HG02870 (cell line): ENCODE measurements at regions not wholly inside any gene's neighbourhood (a gene's known extent, or its start where the extent isn't known, plus 50 kb on each side); places are given as distances from the start of the nearest gene placed in this dataset.
"Not testable (repeated sequence)": the region's sequence is repeated elsewhere in the genome, so short reads cannot be mapped to it uniquely, and the experiment has no call there.

Source experiments
- ATAC-seq: cut with Tn5 transposase; IDR thresholded peaks from one replicate; pipeline ENCODE4 v1.9.1; 2021; ENCODE audit warnings: mild to moderate bottlenecking, moderate library complexity; ENCODE audit not compliant: unreplicated experiment

- ATAC-seq = no peak
These were observed 268.6 kb downstream of the ISL1 start for GRCh38 chr5:51651889-51652288.

- ATAC-seq = no peak
These were observed 269.7 kb downstream of the ISL1 start for GRCh38 chr5:51652980-51653379.

GRCh38 chr5:51657340-51658240 lies 274.3 kb downstream of the ISL1 start:
- ATAC-seq = no peak

GRCh38 chr5:51661646-51662265 lies 278.5 kb downstream of the ISL1 start:
- no peak for ATAC-seq

- no peak for ATAC-seq
These were observed 281.4 kb downstream of the ISL1 start for GRCh38 chr5:51664491-51665250.

- no peak for ATAC-seq
These were observed 282.0 kb downstream of the ISL1 start for GRCh38 chr5:51665251-51665593.

- ATAC-seq = no peak
These were observed 285.8 kb downstream of the ISL1 start for GRCh38 chr5:51669095-51669494.

GRCh38 chr5:51678330-51678729 lies 295.1 kb downstream of the ISL1 start:
- ATAC-seq = no peak

GRCh38 chr5:51679286-51679685 lies 296.0 kb downstream of the ISL1 start:
- ATAC-seq = no peak

GRCh38 chr5:51684794-51685355 lies 301.6 kb downstream of the ISL1 start:
- no peak for ATAC-seq

- no peak for ATAC-seq
These were observed 302.2 kb downstream of the ISL1 start for GRCh38 chr5:51685419-51685818.

- ATAC-seq = no peak
These were observed 303.4 kb downstream of the ISL1 start for GRCh38 chr5:51686622-51687021.

- no peak for ATAC-seq
These were observed 308.4 kb downstream of the ISL1 start for GRCh38 chr5:51691538-51692079.

GRCh38 chr5:51694826-51695225 lies 311.6 kb downstream of the ISL1 start:
- no peak for ATAC-seq

- ATAC-seq = no peak
These were observed 312.9 kb downstream of the ISL1 start for GRCh38 chr5:51696122-51696521.

- not testable (repeated sequence) for ATAC-seq
These were observed 318.8 kb downstream of the ISL1 start for GRCh38 chr5:51702046-51702445.

- ATAC-seq = no peak
These were observed 329.0 kb downstream of the ISL1 start for GRCh38 chr5:51712201-51712600.

- not testable (repeated sequence) for ATAC-seq
These were observed 332.2 kb downstream of the ISL1 start for GRCh38 chr5:51715445-51715844.

- no peak for ATAC-seq
These were observed 348.3 kb downstream of the ISL1 start for GRCh38 chr5:51731421-51732029.

GRCh38 chr5:51732304-51732703 lies 349.1 kb downstream of the ISL1 start:
- no peak for ATAC-seq

- no peak for ATAC-seq
These were observed 351.4 kb downstream of the ISL1 start for GRCh38 chr5:51734677-51735076.
